PC-9 (cell line): ENCODE measurements at regions not wholly inside any gene's neighbourhood (a gene's known extent, or its start where the extent isn't known, plus 50 kb on each side); places are given as distances from the start of the nearest gene placed in this dataset.

Experiments
- BruUV-seq: library from RNA; stranded (reverse); fragments of 400-500 nt; replicated peaks from 2 replicates; lab custom pipeline; 2021; lab: Mats Ljungman, UMichigan
- CTCF ChIA-PET: fragments of 300-600 bp; sonication (Branson Sonifier 250); formaldehyde crosslinking; loops from one replicate; lab custom pipeline; 2022; ENCODE audit warnings: antibody characterized with exemption; lab: Charles Lee
- POLR2A ChIA-PET: fragments of 300-600 bp; sonication (Branson Sonifier 250); formaldehyde crosslinking; loops from one replicate; lab custom pipeline; 2022; ENCODE audit warnings: antibody characterized with exemption; ENCODE audit not compliant: unreplicated experiment; lab: Charles Lee
- DNase-seq, 2 experiments: peaks; one replicate each; pipeline versions ENCODE4 v3.0.0 to v3.0.0-alpha.2; 2015 to 2022; ENCODE audit warnings: mixed read lengths in 1 of 2
- H2AFZ ChIP-seq: fragments of 200-600 bp; sonication (generic); 2 replicates; pipeline ENCODE4 v1.8.1; 2017; ENCODE audit warnings: antibody characterized with exemption
- H3F3A ChIP-seq: fragments of 200-600 bp; sonication (generic); 2 replicates; pipeline ENCODE4 v1.8.1; 2017; ENCODE audit warnings: antibody characterized with exemption, mild to moderate bottlenecking, low read depth; ENCODE audit not compliant: insufficient read depth
- H3K27ac ChIP-seq: fragments of 200-600 bp; sonication (generic); 2 replicates; pipeline ENCODE4 v1.6.1; 2016; ENCODE audit warnings: mixed run types
- H3K27me3 ChIP-seq: fragments of 200-600 bp; sonication (generic); 2 replicates; pipeline ENCODE4 v1.6.1; 2016; ENCODE audit warnings: low read depth, mixed run types; ENCODE audit not compliant: insufficient read depth
- H3K36me3 ChIP-seq: fragments of 200-600 bp; sonication (generic); 2 replicates; pipeline ENCODE4 v1.6.1; 2016; ENCODE audit warnings: low read depth, mixed run types
- H3K4me1 ChIP-seq: fragments of 200-600 bp; sonication (generic); replicated peaks from 2 replicates; pipeline ENCODE4 v1.6.1; 2016; ENCODE audit warnings: mixed run types; ENCODE audit not compliant: insufficient read depth
- H3K4me2 ChIP-seq: fragments of 200-600 bp; sonication (generic); 2 replicates; pipeline ENCODE4 v1.6.1; 2017; ENCODE audit warnings: mixed run types
- H3K4me3 ChIP-seq: fragments of 200-600 bp; sonication (generic); 2 replicates; pipeline ENCODE4 v1.6.1; 2016; ENCODE audit warnings: mixed run types
- H3K79me2 ChIP-seq: fragments of 200-600 bp; sonication (generic); 2 replicates; pipeline ENCODE4 v1.6.1; 2017; ENCODE audit warnings: low read depth, mixed run types
- H3K9me2 ChIP-seq: fragments of 200-600 bp; sonication (generic); 2 replicates; pipeline ENCODE4 v1.8.1; 2017; ENCODE audit warnings: mild to moderate bottlenecking; ENCODE audit not compliant: insufficient read depth
- H3K9me3 ChIP-seq: fragments of 200-600 bp; sonication (generic); 2 replicates; pipeline ENCODE4 v1.8.1; 2016; ENCODE audit warnings: low read depth; ENCODE audit not compliant: insufficient read depth
- H4K20me1 ChIP-seq: fragments of 200-600 bp; sonication (generic); 2 replicates; pipeline ENCODE4 v1.8.1; 2017; ENCODE audit not compliant: insufficient read depth
- CTCF ChIP-seq: fragments of 200-600 bp; sonication (generic); conservative IDR thresholded peaks from 2 replicates; pipeline ENCODE4 v1.6.1; 2017; ENCODE audit warnings: mixed run types, antibody characterized with exemption, mild to moderate bottlenecking, moderate library complexity
- EZH2 ChIP-seq: fragments of 200-600 bp; sonication (generic); IDR thresholded peaks from 2 replicates; pipeline ENCODE4 v1.8.0; 2017; ENCODE audit warnings: antibody characterized with exemption, low read depth
- intact Hi-C: fragments of 100-400 bp; cut with micrococcal nuclease; formaldehyde crosslinking; loops from one replicate; pipeline ENCODE4 v1.10.0; 2022; ENCODE audit not compliant: unreplicated experiment

GRCh38 chr21:25426580-25426979 lies 180.7 kb downstream of the MRPL39 start:
- Histone ChIP-seq H3K27ac (no peak overlapping the region), H4K20me1 (no peaks in the 10 kb centered on the region), H3K4me2 (no peak overlapping the region), H3K4me1 (no peaks in the 10 kb centered on the region), H3K79me2 (no peaks in the 10 kb centered on the region), H3K27me3 (no peaks in the 10 kb centered on the region), H2AFZ (no peak overlapping the region), H3K36me3 (no peaks in the 10 kb centered on the region), H3F3A (no peaks in the 10 kb centered on the region), H3K9me3 (no peaks in the 10 kb centered on the region), H3K4me3 (no peak overlapping the region), H3K9me2 (no peaks in the 10 kb centered on the region)
- no peak for DNase-seq
- no TSS peak for BruUV-seq
- ChIA-PET POLR2A (no interaction called here), CTCF (no interaction called here)
- no peak for TF ChIP-seq CTCF
- no peak for TF ChIP-seq EZH2
- intact Hi-C loops: no loop called here

- Histone ChIP-seq H3K4me1 (no peaks in the 10 kb centered on the region), H3K9me3 (no peaks in the 10 kb centered on the region), H3K4me2 (no peak overlapping the region), H3K9me2 (no peaks in the 10 kb centered on the region), H3K27me3 (no peaks in the 10 kb centered on the region), H4K20me1 (no peaks in the 10 kb centered on the region), H3F3A (no peaks in the 10 kb centered on the region), H3K4me3 (no peak overlapping the region), H2AFZ (no peak overlapping the region), H3K79me2 (no peaks in the 10 kb centered on the region), H3K27ac (no peak overlapping the region), H3K36me3 (no peaks in the 10 kb centered on the region)
- DNase-seq: no peak
- BruUV-seq: no TSS peak
- POLR2A ChIA-PET: no interaction called here
- CTCF ChIA-PET: no interaction called here
- TF ChIP-seq EZH2: no peak
- no peak for TF ChIP-seq CTCF
- intact Hi-C loops: no loop called here
Observed at GRCh38 chr21:25425156-25425555, 182.1 kb downstream of the MRPL39 start.

- H3F3A ChIP-seq: no peaks in the 10 kb centered on the region
- no peak overlapping the region for H3K4me3 ChIP-seq
- H3K79me2 ChIP-seq: no peaks in the 10 kb centered on the region
- H3K9me3 ChIP-seq: no peaks in the 10 kb centered on the region
- H3K4me1 ChIP-seq: no peaks in the 10 kb centered on the region
- no peaks in the 10 kb centered on the region for H3K9me2 ChIP-seq
- H3K36me3 ChIP-seq: no peaks in the 10 kb centered on the region
- CTCF ChIA-PET: no interaction called here
- no TSS peak for BruUV-seq
- H4K20me1 ChIP-seq: no peaks in the 10 kb centered on the region
- no peak overlapping the region for H2AFZ ChIP-seq
- no peak overlapping the region for H3K4me2 ChIP-seq
- H3K27me3 ChIP-seq: no peaks in the 10 kb centered on the region
- POLR2A ChIA-PET: no interaction called here
- intact Hi-C loops: no loop called here
- DNase-seq: no peak
- no peak overlapping the region for H3K27ac ChIP-seq
- TF ChIP-seq CTCF (no peak), EZH2 (no peak)
Observed at GRCh38 chr21:25424634-25425033, 182.6 kb downstream of the MRPL39 start.
